ENCODE measurements at regions not wholly inside any gene's neighbourhood (a gene's known extent, or its start where the extent isn't known, plus 50 kb on each side); places are given as distances from the start of the nearest gene placed in this dataset.

DNA sequence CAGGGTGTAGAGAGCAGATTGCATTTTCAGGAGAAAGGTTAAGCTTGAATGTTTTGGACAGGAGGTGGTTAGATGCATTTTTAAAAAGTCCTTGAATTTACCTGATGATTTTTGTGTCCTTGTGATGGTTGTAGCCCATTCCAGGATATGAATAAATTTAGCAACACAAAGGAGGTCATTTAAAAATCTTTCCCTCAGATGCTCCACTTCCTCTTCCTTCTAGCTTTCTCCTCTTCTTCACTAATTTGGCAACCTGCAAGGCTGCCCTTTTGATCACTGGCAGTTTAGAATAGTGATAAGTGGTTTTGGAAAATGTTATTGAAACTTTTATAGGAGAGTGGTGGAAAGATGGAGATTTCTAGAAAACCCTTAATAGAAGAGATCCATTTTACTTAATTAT, 124.0 kb downstream of the LMO4 start:
- DNase-seq (ENCODE audit: low read depth): no peak
- H3K4me3 ChIP-seq (ENCODE audit: control insufficient read depth, low read depth, low read length): no peak overlapping the region
- TF ChIP-seq, protein P1, sequence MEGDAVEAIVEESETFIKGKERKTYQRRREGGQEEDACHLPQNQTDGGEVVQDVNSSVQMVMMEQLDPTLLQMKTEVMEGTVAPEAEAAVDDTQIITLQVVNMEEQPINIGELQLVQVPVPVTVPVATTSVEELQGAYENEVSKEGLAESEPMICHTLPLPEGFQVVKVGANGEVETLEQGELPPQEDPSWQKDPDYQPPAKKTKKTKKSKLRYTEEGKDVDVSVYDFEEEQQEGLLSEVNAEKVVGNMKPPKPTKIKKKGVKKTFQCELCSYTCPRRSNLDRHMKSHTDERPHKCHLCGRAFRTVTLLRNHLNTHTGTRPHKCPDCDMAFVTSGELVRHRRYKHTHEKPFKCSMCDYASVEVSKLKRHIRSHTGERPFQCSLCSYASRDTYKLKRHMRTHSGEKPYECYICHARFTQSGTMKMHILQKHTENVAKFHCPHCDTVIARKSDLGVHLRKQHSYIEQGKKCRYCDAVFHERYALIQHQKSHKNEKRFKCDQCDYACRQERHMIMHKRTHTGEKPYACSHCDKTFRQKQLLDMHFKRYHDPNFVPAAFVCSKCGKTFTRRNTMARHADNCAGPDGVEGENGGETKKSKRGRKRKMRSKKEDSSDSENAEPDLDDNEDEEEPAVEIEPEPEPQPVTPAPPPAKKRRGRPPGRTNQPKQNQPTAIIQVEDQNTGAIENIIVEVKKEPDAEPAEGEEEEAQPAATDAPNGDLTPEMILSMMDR (conservative IDR thresholded peaks at IDR 0.05; ENCODE audit: control insufficient read depth, insufficient read depth, low read depth, low read length): no peak

DNA sequence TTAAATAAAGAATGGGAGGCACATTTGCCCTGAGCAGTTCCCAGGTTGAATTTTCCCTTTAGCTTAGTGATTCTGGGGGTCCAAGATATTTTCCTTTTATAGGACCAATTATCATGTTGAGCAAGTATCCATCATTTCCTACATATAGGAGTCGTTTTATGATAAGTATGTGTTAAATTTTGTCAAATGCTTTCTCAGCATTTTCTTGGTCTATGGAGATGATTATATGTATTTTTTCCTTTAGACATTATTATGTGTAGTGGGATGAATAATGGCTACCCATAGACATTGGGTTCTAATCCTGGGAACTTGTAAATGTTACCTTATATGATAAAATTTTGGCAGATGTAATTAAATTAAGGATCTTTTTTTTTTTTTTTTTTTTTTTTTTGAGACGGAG, 128.7 kb downstream of the LMO4 start:
- no peak for DNase-seq (ENCODE audit: low read depth)
- TF ChIP-seq, protein P1 (conservative IDR thresholded peaks at IDR 0.05; ENCODE audit: control insufficient read depth, insufficient read depth, low read depth, low read length): no peak
- no peak overlapping the region for H3K4me3 ChIP-seq (ENCODE audit: control insufficient read depth, low read depth, low read length)

DNA sequence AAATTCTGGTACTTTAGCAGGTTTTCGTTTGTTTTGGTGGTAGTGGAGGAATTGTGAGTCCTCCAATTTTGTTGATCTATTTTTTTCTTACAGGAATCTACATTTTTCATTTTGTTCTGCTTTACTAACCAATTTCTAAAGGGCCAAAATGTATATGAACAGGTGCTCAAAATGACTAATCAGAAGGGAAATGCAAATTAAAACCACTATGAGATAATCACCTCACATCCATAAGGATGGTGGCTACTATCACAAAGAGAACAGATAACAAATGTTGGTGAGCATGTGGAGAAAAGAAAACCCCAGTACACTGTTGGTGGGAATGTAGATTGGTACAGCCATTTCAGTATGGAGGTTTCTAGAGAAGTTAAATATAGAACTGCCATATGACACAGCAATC, 134.2 kb downstream of the LMO4 start:
- TF ChIP-seq, protein P1 (conservative IDR thresholded peaks at IDR 0.05; ENCODE audit: control insufficient read depth, insufficient read depth, low read depth, low read length): no peak
- no peak for DNase-seq (ENCODE audit: low read depth)
- no peak overlapping the region for H3K4me3 ChIP-seq (ENCODE audit: control insufficient read depth, low read depth, low read length)

DNA sequence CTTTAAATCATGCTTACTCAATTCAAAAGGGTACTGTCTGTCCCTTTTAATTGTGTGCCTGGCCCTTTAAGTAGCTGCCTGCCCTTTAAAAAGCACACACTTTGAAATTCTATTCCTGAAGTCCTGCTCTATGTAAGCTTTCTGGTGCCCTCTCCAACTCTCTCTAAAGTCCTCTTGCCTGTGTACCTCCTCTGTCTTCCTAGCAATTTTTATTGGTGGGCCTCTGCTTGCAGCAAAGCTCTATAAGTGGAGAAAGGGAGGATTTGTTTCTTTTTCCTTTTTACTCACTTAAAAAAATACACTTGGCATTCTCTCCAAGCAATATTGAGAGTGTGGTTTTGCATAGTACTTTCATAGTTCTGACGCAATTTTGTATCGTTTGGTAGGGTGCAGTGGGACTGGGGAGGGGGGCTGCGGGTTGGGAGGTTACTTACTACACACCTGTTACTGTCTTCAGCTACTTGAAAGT, 135.4 kb downstream of the LMO4 start:
- TF ChIP-seq, protein P1 (conservative IDR thresholded peaks at IDR 0.05; ENCODE audit: control insufficient read depth, insufficient read depth, low read depth, low read length): no peak
- no peak for DNase-seq (ENCODE audit: low read depth)
- no peak overlapping the region for H3K4me3 ChIP-seq (ENCODE audit: control insufficient read depth, low read depth, low read length)

DNA sequence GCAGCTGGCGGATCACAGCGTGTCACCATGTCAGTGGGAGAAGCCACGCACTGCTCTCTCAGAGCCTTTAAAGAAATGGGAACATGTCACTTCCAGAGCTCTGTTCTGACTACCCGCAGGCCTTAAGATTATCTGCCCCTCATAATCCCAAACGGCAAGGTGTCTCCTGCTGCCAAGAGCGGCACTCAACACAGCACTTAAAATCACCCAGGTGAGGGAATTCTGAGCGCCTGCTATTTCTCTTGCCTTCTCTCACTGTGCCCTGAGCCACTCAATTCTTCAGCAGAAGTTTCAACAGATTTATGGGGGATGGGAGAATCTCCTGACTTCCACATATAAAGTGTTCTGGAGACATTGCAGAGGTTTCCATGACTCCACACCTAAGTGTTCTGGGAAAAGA, 137.9 kb downstream of the LMO4 start:
- DNase-seq (ENCODE audit: low read depth): no peak
- TF ChIP-seq, protein P1 (conservative IDR thresholded peaks at IDR 0.05; ENCODE audit: control insufficient read depth, insufficient read depth, low read depth, low read length): no peak
- no peak overlapping the region for H3K4me3 ChIP-seq (ENCODE audit: control insufficient read depth, low read depth, low read length)

DNA sequence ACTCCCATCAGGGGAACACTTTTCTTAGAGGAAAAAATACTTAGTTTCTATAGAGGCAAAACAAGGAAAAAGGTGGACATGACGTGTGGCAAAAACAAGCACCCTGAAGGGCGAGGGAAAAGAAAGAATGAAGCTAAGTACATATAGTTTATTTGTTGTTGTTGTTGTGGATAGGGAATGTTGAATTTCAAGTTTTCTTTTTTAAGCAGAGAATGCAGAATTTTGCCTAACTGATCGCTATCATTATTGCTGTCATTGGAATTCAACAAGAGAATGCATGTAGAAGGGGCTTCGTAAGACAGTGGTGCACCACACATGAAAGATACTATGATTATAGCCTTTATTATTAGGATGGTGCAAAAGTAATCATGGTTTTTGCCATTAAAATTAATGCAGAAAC, 144.0 kb downstream of the LMO4 start:
- no peak overlapping the region for H3K4me3 ChIP-seq (ENCODE audit: control insufficient read depth, low read depth, low read length)
- TF ChIP-seq, protein P1 (conservative IDR thresholded peaks at IDR 0.05; ENCODE audit: control insufficient read depth, insufficient read depth, low read depth, low read length): no peak
- DNase-seq (ENCODE audit: low read depth): no peak

DNA sequence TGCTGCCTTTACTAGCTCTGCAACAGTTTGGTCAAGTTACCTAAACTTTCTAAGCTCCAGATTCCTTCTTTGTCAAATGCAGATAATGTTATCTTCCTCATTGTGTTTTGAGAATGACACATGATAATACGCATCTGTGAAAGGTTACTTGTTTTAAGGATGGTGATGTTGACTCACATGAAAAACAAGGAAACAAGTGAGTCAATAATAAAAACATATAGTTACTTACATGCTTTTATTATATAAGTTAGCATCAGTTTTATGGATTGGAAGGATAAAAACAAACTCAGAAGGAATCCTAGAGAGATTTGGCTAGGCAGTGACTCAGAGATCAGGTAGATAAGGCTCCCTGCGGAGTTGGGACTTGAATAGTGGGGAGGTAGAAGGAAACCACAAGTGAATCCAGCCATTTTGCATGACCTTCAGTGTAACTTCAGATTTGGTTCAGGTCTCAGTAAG, 144.6 kb downstream of the LMO4 start:
- no peak for DNase-seq (ENCODE audit: low read depth)
- TF ChIP-seq, protein P1 (conservative IDR thresholded peaks at IDR 0.05; ENCODE audit: control insufficient read depth, insufficient read depth, low read depth, low read length): no peak
- H3K4me3 ChIP-seq (ENCODE audit: control insufficient read depth, low read depth, low read length): no peak overlapping the region

All from fibroblast of mammary gland (primary cell).